ENCODE measurements at regions not wholly inside any gene's neighbourhood (a gene's known extent, or its start where the extent isn't known, plus 50 kb on each side); places are given as distances from the start of the nearest gene placed in this dataset.
"Not testable (repeated sequence)": the region's sequence is repeated elsewhere in the genome, so short reads cannot be mapped to it uniquely, and the experiment has no call there.

DNA sequence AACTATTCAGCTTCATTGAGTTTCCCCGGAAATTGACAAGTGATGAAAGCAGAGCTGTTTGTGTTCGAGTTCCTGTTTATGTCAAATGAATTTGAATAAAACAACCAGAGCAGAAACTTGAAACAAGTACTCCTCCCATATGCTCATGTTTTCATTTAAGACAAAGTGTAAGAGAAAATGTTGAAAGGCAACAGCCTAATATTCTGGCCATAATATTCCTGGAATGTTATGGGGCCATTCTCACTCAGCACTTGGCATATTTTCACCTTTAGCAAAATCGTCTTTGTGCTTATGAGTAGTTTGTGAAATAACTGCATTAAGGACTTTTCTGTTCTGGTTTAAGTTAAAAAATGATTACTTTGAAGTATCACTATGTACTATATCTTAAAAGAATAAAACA is 276.0 kb upstream of the FAT1 start:
- DNase-seq: no peak

DNA sequence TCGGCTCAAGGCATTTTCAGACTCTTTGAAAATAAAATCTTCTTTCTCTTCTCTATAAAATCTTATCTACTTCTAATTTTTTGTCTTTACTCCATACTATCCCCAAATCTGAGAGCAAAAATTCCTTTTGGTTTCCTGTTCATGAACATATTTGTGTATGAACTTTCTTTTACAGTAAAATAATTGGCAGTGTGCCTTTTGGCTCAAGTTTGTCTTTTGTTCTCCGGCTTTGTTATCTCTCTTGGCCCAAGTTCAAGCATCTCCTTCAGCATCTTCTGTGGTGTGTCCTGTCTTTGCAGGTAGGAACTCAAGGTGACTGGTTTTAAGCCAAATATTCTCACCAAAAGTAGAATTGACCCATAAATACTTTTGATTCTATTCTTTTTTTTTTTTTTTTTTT is 276.6 kb upstream of the FAT1 start:
- no peak for DNase-seq

DNA sequence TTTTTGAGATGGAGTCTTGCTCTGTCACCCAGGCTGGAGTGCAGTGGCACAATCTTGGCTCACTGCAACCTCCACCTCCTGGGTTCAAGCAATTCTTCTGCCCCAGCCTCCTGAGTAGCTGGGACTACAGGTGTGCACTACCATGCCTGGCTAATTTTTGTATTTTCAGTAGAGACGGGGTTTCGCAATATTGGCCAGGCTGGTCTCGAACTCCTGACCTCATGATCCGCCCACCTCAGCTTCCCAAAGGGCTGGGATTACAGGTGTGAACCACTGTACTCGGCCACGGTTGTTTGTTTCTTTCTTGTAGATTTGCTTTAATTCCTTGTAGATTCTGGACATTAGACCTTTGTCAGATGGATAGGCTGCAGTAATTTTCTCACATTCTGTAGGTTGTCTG is 278.5 kb upstream of the FAT1 start:
- DNase-seq: not testable (repeated sequence)

DNA sequence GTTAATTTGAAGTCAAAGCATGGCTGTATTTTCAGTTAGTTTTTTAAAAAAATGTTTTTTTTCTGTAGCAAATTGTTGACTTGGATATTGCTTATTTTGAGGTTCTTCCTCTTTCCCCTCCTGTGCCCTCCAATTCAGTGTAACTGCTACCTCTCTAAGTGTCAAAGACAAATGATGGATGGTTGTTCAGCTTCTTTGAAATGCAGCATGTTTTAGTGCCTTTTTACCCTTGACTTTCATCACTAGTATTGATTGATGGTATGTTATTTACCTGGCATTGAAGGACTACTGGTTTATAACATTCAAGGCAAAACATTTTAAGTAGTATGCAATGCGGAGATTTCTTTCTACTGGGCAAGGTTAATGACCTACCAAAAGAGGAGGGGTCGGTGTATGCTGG is 281.0 kb upstream of the FAT1 start:
- no peak for DNase-seq

DNA sequence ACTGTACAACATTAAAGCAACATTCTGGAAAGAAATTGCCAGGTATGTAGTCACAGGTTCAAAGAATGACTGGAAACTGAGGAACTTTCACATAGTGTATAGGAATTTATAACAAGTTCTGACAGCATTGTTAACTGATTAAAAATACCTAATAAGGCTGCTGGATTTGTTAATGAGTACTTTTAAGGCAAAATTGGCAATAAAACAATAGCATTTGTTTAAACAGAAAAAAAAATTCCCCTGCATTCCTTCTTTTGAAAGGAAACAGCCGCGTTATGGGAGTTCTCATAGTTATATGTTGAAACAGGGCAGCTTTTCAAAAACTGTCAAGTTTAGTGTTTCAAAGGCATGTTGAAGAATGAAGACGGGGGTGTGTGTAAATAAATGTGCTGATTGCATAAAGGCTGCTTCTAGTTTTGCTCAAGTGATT is 282.5 kb upstream of the FAT1 start:
- DNase-seq: no peak

- DNase-seq: no peak
These were observed 286.4 kb upstream of the FAT1 start for GRCh38 chr4:187010052-187010451.

DNA sequence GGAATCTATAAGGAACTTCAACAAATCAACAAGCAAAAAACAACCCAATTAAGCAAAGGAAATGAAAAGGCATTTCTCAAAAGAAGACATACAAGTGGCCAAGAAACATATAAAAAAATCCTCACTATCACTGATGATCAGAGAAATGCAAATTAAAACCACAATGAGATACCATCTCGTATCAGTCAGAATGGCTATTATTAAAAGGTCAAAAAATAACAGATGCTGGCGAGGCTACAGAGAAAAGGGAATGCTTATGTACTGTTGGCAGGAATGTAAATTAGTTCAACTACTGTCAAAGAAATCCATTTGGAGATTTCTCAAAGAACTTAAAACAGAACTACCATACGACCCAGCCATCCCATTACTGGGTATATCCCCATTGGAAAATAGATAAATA is 292.4 kb upstream of the FAT1 start:
- no peak for DNase-seq

GRCh38 chr4:187017147-187017546 is 293.5 kb upstream of the FAT1 start:
- DNase-seq: no peak

DNA sequence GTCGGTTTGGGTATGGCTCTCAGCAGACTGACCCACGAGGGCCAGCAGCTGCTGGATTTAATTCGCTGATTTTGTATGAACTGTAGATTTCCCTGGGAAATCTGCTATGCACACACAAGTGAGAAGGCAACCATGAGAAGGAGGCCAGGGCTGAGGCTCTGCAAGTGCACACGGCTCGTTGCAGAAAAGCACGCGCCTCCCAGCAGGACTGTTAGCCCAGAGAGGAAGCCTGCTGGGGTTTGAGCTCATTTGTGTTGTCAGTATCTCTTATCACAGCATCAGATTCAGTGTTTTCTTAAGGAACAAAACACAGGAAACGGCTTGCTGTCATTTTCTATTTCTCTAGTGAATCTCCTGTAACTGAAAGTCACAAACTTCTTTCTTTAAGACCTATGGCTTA is 296.2 kb upstream of the FAT1 start:
- peak in 1 of 2 experiments; percentile 30 for DNase-seq

GRCh38 chr4:187020676-187021075 is 297.0 kb upstream of the FAT1 start:
- no peak for DNase-seq

GRCh38 chr4:187021436-187022205 is 298.0 kb upstream of the FAT1 start:
- no peak for DNase-seq

GRCh38 chr4:187027272-187027671 is 303.6 kb upstream of the FAT1 start:
- DNase-seq: no peak

- no peak for DNase-seq
These were observed 318.6 kb upstream of the FAT1 start for GRCh38 chr4:187042251-187042650.

DNA sequence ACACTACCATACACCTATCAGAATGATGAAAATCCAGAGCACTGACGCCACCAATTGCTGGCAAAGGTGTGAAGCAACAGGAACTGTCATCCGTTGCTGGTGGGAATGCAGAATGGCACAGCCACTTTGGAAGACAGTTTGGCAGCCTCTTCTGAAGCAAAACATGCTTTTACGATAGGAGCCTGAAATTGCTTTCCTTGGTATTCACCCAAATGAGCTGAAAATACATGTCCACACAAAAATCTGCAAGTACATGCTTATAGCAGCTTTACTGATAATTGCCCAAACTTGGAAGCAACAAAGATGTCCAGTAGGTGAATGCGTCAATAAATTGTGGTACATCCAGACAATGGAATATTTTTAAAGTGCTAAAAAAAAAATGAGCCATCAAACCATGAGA is 322.8 kb upstream of the FAT1 start:
- no peak for DNase-seq

- no peak for DNase-seq
These were observed 335.4 kb upstream of the FAT1 start for GRCh38 chr4:187059021-187059420.

- DNase-seq: no peak
These were observed 336.2 kb upstream of the FAT1 start for GRCh38 chr4:187059895-187060294.

DNA sequence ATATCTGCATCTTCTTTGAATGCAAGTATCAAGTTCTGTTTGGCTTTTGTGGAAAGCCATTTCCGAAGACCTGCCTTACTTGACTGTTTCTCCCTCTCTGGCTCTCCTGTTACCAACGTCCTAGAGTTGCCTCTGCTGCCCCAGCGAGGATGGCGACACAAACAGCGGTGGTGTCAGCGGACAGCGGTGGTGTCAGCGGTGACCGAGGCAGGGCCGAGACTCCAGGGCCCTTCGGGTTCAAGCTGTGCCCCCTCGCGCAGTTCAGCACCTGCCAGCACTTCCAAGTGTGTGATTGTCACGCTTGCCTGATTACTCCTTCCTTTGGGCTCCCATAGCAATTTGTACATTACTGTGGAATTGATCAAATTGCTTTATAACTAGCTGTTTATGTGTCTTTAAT is 336.9 kb upstream of the FAT1 start:
- no peak for DNase-seq

DNA sequence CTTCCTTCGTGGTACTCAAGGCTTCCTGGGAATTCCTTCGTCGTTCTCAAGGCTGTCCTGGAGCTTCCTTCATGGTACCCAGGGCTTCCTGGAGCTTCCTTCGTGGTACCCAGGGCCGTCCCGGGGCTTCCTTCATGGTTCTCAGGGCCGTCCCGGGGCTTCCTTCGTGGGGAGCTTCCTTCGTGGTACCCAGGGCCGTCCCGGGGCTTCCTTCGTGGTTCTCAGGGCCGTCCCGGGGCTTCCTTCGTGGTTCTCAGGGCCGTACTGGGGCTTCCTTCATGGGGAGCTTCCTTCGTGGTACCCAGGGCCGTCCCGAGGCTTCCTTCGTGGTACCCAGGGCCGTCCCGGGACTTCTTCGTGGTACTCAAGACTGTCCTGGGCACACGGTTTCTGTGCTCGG is 339.6 kb upstream of the FAT1 start:
- DNase-seq: no peak

GRCh38 chr4:187064033-187064432 is 340.4 kb upstream of the FAT1 start:
- no peak for DNase-seq

GRCh38 chr4:187065396-187065795 is 341.7 kb upstream of the FAT1 start:
- DNase-seq: no peak

GRCh38 chr4:187065806-187066205 is 342.1 kb upstream of the FAT1 start:
- DNase-seq: no peak

- no peak for DNase-seq
These were observed 345.7 kb upstream of the FAT1 start for GRCh38 chr4:187069398-187069797.

DNA sequence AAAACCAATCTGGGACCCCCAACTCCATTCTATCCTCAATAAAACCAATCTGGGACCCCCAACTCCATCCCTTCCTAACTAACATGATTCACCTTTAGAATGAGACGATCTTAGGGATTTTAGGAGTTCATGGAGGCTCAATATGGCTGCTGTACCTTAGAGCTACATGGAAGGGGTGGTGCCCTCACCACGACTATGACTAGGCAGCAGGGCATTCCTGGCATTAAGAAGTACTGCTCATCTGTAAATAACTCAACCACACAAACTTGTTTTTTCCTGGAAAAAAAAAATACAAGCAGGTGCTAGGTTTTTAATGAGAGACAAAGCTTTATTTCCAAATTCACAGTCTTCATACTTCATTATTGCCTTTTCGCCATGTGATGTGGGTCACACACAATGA is 346.5 kb upstream of the FAT1 start:
- no peak for DNase-seq

DNA sequence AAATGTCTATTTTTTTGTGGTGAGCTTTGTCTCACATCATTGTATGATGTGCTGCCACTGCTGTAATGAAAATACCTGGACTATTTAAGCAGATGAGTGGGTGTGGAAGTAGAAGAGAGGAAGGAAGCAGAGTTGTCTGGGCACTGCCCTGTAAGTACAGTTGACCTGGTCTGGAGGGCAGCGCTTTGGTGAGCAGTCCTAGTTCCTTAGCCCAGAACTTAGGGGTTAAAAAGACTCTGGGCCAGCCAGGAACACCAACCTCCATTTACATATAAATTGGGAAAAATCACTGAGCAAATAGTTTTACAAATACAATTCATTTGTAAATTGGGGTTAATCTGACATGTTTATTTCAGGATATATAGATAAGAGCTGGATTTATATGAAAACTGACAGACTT is 347.1 kb upstream of the FAT1 start:
- no peak for DNase-seq

DNA sequence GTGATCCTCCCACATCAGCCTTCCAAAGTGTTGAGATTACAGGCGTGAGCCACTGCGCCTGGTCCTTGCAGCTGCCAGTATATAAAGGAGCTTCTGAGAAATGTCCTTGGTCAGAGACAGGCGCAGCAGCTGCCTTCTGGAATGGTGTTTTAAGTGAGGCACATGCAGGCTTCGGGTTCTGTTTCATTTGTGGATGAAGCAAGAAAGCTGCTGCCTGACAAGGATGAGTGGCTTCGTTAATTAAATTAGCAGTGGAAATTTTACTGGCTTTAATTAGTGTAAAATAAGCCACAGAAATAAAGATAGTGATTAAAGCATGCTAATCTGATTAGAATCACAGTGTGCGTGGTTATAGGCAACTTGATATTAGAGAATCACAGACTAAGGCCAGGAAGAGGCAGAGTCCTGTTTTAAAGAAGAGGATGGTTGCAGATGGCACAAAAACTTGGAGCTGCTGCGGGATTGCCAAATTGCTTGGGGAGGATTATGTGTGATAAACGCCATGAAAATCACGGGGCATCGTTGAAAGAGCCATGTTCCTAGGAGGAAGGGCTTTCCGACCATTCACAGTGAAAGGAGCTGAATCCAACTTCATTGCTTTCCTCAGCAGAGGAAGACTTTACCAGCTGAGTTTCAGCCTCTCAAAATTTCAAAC is 348.4 kb upstream of the FAT1 start:
- no peak for DNase-seq

Data from NCI-H2081 (cell line).